ENCODE measurements at regions not wholly inside any gene's neighbourhood (a gene's known extent, or its start where the extent isn't known, plus 50 kb on each side); places are given as distances from the start of the nearest gene placed in this dataset.
A peak's percentile ranks its signal among the peaks of the same experiment; 100 is the strongest.

- no peak for DNase-seq (ENCODE audit: low spot score)
These were observed 312.8 kb upstream of the THSD7B start for GRCh38 chr2:136452528-136452927.

- DNase-seq (ENCODE audit: low spot score), result no peak
These were observed 316.2 kb upstream of the THSD7B start for GRCh38 chr2:136448986-136449780.

- no peak for DNase-seq (ENCODE audit: low spot score)
These were observed 316.9 kb upstream of the THSD7B start for GRCh38 chr2:136448432-136448831.

DNA sequence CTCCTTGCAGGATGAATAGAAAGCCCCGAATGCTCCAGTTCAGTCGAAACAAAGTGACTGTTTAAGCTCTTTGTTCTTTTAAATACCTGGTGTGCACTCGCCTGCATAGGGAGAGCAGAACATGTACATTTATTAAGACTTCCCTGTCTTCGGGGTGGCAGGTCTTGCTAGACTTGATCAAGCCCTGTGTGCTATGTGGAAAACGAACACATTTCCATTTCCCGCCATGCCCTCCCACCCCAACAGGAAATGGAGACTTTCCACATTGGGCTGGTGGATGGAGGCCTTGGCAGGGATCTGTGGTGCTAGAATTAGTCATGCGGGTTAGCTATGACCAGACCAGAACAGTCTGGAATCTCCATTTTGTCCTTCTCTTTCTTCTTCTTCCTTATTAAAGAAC is 321.0 kb upstream of the THSD7B start:
- no peak for DNase-seq (ENCODE audit: low spot score)

DNA sequence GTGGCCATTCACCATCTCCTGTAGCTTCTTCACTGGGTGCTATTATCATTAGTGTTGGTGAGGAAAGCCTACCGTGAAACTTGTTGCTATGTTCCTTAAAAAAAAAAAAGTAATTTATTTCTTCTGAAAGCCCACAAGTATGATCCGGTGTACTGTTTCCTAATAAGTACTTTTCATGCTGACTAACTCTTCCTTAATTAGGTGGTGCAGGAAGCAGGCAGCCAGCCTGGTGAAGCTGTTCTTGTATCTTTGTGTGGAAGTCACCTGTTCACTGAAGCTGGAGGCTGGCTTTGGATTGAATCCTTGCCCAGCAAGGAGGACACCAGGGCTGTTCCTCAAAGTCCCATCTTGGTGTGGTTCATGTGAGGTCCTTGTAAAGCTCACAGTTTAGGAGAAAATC is 321.7 kb upstream of the THSD7B start:
- DNase-seq (ENCODE audit: low spot score), result no peak

DNA sequence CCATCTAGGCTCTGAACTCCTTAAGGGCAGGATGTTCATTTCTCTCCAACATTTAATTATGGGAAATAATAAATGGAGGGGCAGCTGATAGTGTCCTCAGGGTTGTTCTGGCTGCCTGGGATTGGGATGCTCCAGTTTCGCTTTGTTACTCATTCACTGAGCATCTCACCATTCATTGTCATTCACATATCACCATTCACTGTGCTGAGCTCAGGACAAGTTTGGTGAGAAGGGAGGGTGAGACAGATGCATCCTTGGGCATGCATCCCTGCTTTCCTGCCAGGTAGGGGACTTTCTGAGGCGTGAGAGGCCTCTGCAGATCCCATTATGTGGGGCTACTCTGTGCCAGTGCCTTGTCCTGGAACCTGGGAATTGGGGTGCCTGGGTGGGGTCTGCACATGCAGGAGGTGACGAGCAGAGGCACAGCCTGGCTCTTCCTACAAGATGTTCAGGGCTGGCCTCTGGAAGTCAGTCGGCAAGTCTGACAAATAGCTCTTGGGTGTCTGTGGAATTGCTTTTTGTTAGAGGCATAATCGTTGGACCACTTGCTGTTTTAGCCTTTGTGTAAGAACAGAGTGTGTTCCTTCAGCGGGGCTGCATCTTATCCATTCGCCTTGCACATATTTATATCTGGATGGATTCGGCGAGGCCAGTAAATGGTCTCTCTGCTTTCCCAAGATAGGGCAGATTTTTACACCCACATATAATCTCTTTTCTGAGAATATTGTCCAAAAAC is 323.2 kb upstream of the THSD7B start:
- DNase-seq (ENCODE audit: low spot score), result no peak

DNA sequence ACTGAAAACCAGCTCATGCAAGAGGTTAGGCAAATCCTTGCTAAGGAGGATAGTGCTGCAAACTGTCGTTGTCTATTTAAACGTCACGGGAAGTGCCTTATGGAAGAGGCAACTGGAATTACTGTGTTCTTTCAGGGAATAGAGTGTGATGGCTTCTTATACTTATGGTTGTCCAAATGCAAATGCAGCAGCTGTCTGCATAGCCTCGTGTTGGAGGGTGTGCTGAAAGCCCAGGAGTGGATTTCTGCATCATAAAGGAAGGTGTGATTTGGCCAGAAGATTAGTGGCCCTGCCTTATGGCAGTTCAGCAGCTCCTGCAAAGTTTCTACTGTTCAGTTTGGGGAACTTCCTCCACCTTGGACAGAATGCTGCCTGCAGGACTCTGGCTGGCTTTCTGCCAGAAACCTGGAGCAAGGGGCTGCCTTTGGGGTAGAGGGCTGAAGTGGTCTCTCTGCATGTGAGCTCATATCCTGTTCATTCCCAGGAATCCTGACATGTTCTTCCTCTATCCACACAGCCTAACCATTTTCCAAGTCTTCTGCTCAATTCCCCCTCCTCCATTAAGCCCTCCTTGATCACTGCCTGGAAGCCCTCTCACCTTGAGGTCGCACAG is 321.2 kb upstream of the CXCR4 start:
- no peak for DNase-seq (ENCODE audit: low spot score)

DNA sequence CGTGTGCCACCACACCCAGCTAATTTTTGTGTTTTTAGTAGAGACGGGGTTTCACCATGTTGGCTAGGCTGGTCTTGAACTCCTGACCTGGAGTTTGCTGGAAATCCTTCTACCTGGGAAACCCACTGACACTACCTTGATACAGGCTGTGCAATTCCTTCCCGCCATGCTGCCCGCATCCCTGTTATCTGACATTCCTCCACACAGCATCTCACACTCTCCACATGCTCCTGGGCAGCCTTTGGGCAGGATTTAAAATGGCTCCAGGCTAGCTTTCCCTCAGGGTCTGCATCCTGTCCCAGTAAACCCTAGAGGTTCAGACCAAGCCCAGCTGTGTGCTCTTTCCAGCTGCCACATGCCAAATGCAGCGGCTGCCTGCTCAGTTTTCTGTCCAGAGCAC is 319.5 kb upstream of the CXCR4 start:
- DNase-seq (ENCODE audit: low spot score), result no peak

- DNase-seq (ENCODE audit: low spot score), result no peak
These were observed 319.0 kb upstream of the CXCR4 start for GRCh38 chr2:136436936-136437335.

- no peak for DNase-seq (ENCODE audit: low spot score)
These were observed 316.3 kb upstream of the CXCR4 start for GRCh38 chr2:136434251-136434715.

DNA sequence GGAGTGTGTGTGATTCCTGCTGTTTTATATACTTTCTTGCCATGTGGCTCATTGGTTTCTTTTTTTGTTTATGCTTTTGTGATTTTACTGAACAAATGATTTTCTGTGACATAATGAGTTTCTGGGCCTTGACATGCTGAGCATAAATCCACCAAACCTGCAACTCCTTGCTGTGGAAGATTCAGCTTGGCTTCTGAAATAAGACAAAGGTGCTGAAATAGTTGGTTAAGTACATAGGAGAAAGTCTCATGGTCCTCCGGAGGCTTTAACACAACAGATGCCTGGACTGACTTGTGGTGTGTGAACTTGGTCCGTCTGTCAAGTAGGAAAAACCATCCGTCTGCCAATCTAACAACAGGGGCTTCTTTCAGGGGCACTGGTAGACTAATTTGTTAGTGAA is 315.3 kb upstream of the CXCR4 start:
- DNase-seq (ENCODE audit: low spot score), result no peak

GRCh38 chr2:136424112-136424511 is 306.2 kb upstream of the CXCR4 start:
- DNase-seq (ENCODE audit: low spot score), result no peak

DNA sequence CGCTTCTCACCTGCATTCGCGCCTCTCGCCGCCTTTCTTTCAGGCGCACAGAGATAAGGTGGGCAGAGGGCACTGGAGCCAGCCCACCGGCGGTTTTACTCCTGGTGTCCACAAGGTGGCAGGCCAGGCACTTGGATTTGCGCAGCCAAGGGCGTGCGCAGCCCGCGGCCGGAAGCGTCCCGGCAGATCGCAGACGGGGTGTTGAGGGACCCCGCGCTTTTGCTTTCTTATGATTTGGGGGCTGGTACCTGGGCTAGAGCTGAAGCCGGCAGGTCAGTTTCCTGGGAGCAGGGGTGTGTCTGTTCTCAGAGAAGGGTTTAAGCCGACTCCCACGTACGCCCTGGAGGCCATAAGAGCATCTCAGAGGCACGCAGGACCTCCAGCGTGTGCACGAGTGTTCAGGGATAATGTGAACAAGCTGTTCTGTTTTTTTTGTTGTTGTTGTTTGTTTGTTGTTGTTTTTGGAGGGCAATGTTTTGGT is 305.6 kb upstream of the CXCR4 start:
- DNase-seq (ENCODE audit: low spot score), result peak; percentile 56

DNA sequence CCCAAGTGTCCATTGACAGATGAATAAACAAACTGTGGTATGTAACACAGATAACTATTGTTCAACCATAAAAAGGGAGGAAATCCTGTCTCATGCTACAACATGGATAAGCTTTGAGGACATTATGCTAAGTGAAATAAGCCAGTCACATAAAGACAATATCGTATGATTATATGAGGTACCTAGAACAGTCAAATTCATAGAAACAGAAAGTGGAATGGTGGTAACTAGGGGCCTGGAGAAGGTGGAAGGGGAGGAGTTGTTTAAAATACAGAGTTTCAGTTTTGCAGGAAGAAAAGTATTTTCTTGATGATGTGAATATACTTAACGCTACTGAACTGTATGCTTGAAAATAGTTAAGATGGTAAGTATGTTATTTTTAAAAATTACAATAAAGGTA is 304.6 kb upstream of the CXCR4 start:
- no peak for DNase-seq (ENCODE audit: low spot score)

DNA sequence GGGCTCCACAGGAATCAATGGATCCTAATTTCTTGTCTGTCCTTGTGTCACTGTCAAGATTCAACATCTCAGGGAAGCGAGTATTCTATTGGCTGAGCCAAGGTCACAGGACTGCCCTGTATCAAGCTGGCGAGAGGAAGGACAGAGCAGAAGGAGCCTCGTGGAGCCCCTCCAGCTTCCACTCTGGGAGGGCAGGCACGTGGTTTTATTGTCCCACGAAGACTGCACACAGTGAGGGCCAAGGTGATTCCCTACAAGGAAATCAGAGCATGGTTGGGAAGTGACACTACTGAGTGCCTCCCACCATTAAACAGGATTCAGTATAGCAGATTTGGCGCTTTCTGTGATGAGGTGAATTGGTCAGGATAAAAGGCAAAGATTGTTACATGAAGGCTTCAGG is 302.4 kb upstream of the CXCR4 start:
- no peak for DNase-seq (ENCODE audit: low spot score)

DNA sequence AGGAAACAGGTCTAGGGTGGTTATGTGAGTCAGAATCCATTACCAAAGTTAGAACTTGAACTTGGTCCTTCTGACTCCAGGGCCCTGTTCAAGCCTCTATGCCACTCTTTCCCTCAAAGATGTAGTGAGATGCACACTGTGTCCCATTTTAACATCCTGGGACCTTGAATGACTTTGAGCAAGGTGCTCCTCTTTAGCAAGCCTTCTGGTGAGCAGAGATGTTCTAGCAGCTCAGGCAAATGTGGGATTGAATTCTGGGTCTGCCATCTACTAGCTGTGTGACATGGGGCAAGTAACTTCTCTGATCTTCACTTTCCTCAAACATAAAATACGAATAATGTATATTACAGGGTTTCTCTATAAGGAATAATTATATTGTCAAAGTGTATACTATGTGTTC is 294.0 kb upstream of the CXCR4 start:
- no peak for DNase-seq (ENCODE audit: low spot score)

DNA sequence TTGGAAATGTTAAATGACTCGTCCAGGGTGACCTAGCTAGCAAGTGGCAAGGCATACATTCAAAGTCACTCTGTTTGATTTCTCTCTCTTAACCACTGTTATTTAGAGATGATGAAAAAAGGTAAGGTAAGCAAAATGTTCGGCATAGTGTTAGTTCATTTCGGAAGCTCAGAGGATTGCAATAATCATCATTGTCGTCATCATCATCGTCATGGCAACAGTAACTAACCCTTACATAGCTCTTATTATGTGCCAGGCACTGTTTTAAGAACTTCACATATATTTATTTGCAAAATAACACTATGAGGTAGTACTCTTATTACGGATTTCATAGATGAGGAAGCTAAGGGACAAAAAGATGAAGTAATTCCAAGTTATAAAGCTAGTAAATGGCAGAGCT is 292.7 kb upstream of the CXCR4 start:
- DNase-seq (ENCODE audit: low spot score), result no peak

GRCh38 chr2:136408795-136409194 is 290.8 kb upstream of the CXCR4 start:
- no peak for DNase-seq (ENCODE audit: low spot score)

DNA sequence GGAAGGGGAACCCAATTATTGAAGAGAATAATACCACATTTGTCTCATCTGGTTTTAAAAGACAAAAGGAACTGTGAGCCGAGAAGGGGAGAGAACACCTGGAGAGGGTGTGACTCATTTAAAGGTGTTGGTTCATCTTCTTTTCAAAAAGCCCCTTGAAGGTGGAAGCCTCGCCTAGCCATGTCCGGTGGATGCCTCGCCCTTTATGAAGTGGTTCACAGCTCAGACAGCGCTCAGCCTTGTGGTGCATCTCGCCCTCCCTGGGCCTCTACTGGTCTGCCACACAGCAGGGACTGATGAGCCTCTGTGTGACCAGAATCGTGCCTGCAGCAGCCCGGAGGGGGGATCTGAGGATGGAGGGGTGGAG is 290.0 kb upstream of the CXCR4 start:
- DNase-seq (ENCODE audit: low spot score), result no peak

- no peak for DNase-seq (ENCODE audit: low spot score)
These were observed 289.4 kb upstream of the CXCR4 start for GRCh38 chr2:136407117-136407951.

DNA sequence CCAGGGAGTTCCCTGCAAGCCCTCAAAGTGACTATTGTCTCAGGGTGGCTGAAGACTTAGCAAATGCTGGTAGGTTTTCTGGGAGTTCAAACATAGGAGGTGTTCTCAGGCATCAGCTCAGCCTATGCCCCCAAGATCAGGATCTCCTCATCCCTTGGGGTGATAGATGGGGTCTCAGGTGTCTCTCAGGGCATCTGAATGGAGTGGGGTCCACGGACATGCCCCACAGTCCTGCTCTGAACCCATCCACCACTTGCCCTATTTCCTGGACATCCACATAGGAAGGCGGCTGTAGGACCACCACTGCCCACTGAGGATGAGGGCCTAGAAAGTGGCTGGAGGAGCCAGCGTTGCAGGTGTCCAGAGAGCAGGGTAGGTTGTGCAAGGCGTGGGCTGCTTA is 287.0 kb upstream of the CXCR4 start:
- DNase-seq (ENCODE audit: low spot score), result no peak

- DNase-seq (ENCODE audit: low spot score), result no peak
These were observed 286.2 kb upstream of the CXCR4 start for GRCh38 chr2:136404176-136404575.

Measured in kidney capillary endothelial cell (primary cell).